Activated CD8-positive, alpha-beta T cell treated with anti-CD3 and anti-CD28 coated beads for 36 hours (primary cell): ENCODE measurements at regions not wholly inside any gene's neighbourhood (a gene's known extent, or its start where the extent isn't known, plus 50 kb on each side); places are given as distances from the start of the nearest gene placed in this dataset.
A peak's percentile ranks its signal among the peaks of the same experiment; 100 is the strongest.

Experiments used
- ATAC-seq: fragments of 200-7000 bp; cut with Tn5 transposase; one replicate; pipeline ENCODE4 v1.10.0; 2021; ENCODE audit warnings: mild to moderate bottlenecking, moderate library complexity
- CTCF ChIA-PET: fragments of 350-600 bp; sonication (Branson Sonifier 250); formaldehyde crosslinking; loops from one replicate; lab custom pipeline; 2021; ENCODE audit warnings: antibody characterized with exemption; lab: Charles Lee
- POLR2A ChIA-PET: fragments of 350-600 bp; sonication (Branson Sonifier 250); formaldehyde crosslinking; loops from one replicate; lab custom pipeline; 2021; ENCODE audit warnings: antibody characterized with exemption; lab: Charles Lee
- DNase-seq: peaks from one replicate; pipeline ENCODE4 v3.0.0-alpha.2; 2020
- H3K27ac Mint-ChIP-seq: one replicate; pipeline ENCODE4 v1.8.0; 2021; ENCODE audit warnings: mild to moderate bottlenecking, mixed read lengths
- H3K27me3 Mint-ChIP-seq: one replicate; pipeline ENCODE4 v1.8.0; 2021; ENCODE audit warnings: mixed read lengths
- H3K36me3 Mint-ChIP-seq: one replicate; pipeline ENCODE4 v1.8.0; 2021; ENCODE audit warnings: low read depth, mixed read lengths
- H3K4me1 Mint-ChIP-seq: one replicate; pipeline ENCODE4 v1.8.0; 2021; ENCODE audit warnings: low read depth, mixed read lengths
- H3K4me3 Mint-ChIP-seq: one replicate; pipeline ENCODE4 v1.8.0; 2021; ENCODE audit warnings: mild to moderate bottlenecking, moderate library complexity, mixed read lengths
- H3K9me3 Mint-ChIP-seq: one replicate; pipeline ENCODE4 v1.8.0; 2021; ENCODE audit warnings: mixed read lengths
- CTCF ChIP-seq: fragments of 200-600 bp; IDR thresholded peaks from one replicate; pipeline ENCODE4 v1.8.0; 2022; ENCODE audit warnings: antibody characterized with exemption, mild to moderate bottlenecking
- intact Hi-C: fragments of 100-400 bp; cut with micrococcal nuclease; formaldehyde crosslinking; loops from one replicate; pipeline ENCODE4 v1.10.0; 2022

GRCh38 chr5:25892211-25892610 lies 1146.2 kb downstream of the CDH9 start:
- DNase-seq: no peak
- Mint-ChIP-seq H3K4me3 (no peak overlapping the region), H3K4me1 (no peaks in the 10 kb centered on the region), H3K9me3 (peaks cover 12% of the 10 kb centered on the region), H3K27me3 (no peaks in the 10 kb centered on the region), H3K36me3 (no peaks in the 10 kb centered on the region), H3K27ac (no peak overlapping the region)
- no peak for TF ChIP-seq CTCF
- POLR2A ChIA-PET: no interaction called here
- no peak for ATAC-seq
- intact Hi-C loops: no loop called here
- CTCF ChIA-PET: no interaction called here

- ChIA-PET POLR2A (no interaction called here), CTCF (no interaction called here)
- ATAC-seq (no peak), DNase-seq (no peak)
- Mint-ChIP-seq H3K36me3 (no peaks in the 10 kb centered on the region), H3K9me3 (peaks cover 12% of the 10 kb centered on the region), H3K4me3 (no peak overlapping the region), H3K27me3 (no peaks in the 10 kb centered on the region), H3K27ac (no peak overlapping the region), H3K4me1 (no peaks in the 10 kb centered on the region)
- intact Hi-C loops: no loop called here
- TF ChIP-seq CTCF: no peak
These were observed 1146.7 kb downstream of the CDH9 start for GRCh38 chr5:25891691-25892090.

- Mint-ChIP-seq H3K4me1 (no peaks in the 10 kb centered on the region), H3K36me3 (no peaks in the 10 kb centered on the region), H3K27me3 (no peaks in the 10 kb centered on the region), H3K27ac (no peak overlapping the region), H3K9me3 (peaks cover 11% of the 10 kb centered on the region), H3K4me3 (no peak overlapping the region)
- TF ChIP-seq CTCF: no peak
- ATAC-seq (no peak), DNase-seq (no peak)
- intact Hi-C loops: no loop called here
- ChIA-PET POLR2A (no interaction called here), CTCF (no interaction called here)
These were observed 1156.9 kb downstream of the CDH9 start for GRCh38 chr5:25881318-25882036.

GRCh38 chr5:25863811-25864210 lies 1174.6 kb downstream of the CDH9 start:
- Mint-ChIP-seq H3K27me3 (no peaks in the 10 kb centered on the region), H3K27ac (no peak overlapping the region), H3K36me3 (no peaks in the 10 kb centered on the region), H3K9me3 (peaks cover 12% of the 10 kb centered on the region), H3K4me1 (no peaks in the 10 kb centered on the region), H3K4me3 (no peak overlapping the region)
- CTCF ChIA-PET: no interaction called here
- POLR2A ChIA-PET: no interaction called here
- ATAC-seq (no peak), DNase-seq (no peak)
- intact Hi-C loops: no loop called here
- no peak for TF ChIP-seq CTCF

GRCh38 chr5:25862276-25862675 lies 1176.1 kb downstream of the CDH9 start:
- Mint-ChIP-seq H3K9me3 (peaks cover 16% of the 10 kb centered on the region), H3K27ac (no peak overlapping the region), H3K36me3 (no peaks in the 10 kb centered on the region), H3K27me3 (no peaks in the 10 kb centered on the region), H3K4me1 (no peaks in the 10 kb centered on the region), H3K4me3 (no peak overlapping the region)
- POLR2A ChIA-PET: no interaction called here
- CTCF ChIA-PET: no interaction called here
- intact Hi-C loops: no loop called here
- no peak for TF ChIP-seq CTCF
- ATAC-seq: no peak
- DNase-seq: peak; percentile 29
